Stimulated activated naive CD8-positive, alpha-beta T cell treated with anti-CD3 and anti-CD28 coated beads, Interleukin-15, amount 100 ng/mL, for 72 hours (primary cell): ENCODE measurements at regions not wholly inside any gene's neighbourhood (a gene's known extent, or its start where the extent isn't known, plus 50 kb on each side); places are given as distances from the start of the nearest gene placed in this dataset.
A peak's percentile ranks its signal among the peaks of the same experiment; 100 is the strongest.

Source experiments
- ATAC-seq: fragments of 150-1000 bp; cut with Tn5 transposase; 2 replicates; pipeline ENCODE4 v1.10.0; 2021; ENCODE audit warnings: mild to moderate bottlenecking, moderate library complexity
- DNase-seq, 2 donors: peaks; one replicate each; pipeline ENCODE4 v3.0.0; 2021 to 2022
- H3K27ac Mint-ChIP-seq, 2 donors: one replicate each; pipeline ENCODE4 v1.8.0; 2022; ENCODE audit warnings: mild to moderate bottlenecking in 2 of 2, mixed read lengths in 2 of 2, moderate library complexity in 2 of 2
- H3K27me3 Mint-ChIP-seq: one replicate; pipeline ENCODE4 v1.8.0; 2022; ENCODE audit warnings: mixed read lengths
- H3K4me1 Mint-ChIP-seq: one replicate; pipeline ENCODE4 v1.8.0; 2022; ENCODE audit warnings: mild to moderate bottlenecking, mixed read lengths
- H3K4me3 Mint-ChIP-seq, 2 donors: one replicate each; pipeline ENCODE4 v1.8.0; 2022; ENCODE audit warnings: mild to moderate bottlenecking in 2 of 2, mixed read lengths in 2 of 2, moderate library complexity in 1 of 2
- H3K9me3 Mint-ChIP-seq, 2 donors: one replicate each; pipeline ENCODE4 v1.8.0; 2022; ENCODE audit warnings: mixed read lengths in 2 of 2

DNA sequence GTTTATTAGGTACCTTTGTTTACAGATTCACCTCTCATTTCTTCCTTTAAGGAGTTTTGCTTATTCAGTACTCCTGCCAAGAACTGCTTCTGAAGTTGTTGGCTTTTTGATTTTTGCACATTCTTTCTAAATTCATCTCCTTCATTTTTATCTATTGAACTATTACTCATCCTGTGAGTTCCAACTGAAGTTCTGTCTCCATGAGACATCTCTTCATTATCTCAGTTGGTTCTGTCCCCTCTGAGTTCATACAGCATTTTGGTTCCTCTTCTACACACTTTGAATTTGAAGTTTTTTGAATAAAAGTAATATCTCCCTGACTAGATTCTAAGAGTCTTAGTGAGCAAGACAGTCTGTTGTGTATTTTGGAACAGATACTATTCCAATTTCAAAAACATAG, 299.7 kb downstream of the OTOL1 start:
- no peak for DNase-seq
- no peaks in the 10 kb centered on the region for H3K4me1 Mint-ChIP-seq
- peaks cover 6 to 17% of the 10 kb centered on the region in 2 donors for H3K9me3 Mint-ChIP-seq
- H3K4me3 Mint-ChIP-seq, result no peak overlapping the region
- ATAC-seq, result no peak
- H3K27ac Mint-ChIP-seq, result no peak overlapping the region
- no peaks in the 10 kb centered on the region for H3K27me3 Mint-ChIP-seq

DNA sequence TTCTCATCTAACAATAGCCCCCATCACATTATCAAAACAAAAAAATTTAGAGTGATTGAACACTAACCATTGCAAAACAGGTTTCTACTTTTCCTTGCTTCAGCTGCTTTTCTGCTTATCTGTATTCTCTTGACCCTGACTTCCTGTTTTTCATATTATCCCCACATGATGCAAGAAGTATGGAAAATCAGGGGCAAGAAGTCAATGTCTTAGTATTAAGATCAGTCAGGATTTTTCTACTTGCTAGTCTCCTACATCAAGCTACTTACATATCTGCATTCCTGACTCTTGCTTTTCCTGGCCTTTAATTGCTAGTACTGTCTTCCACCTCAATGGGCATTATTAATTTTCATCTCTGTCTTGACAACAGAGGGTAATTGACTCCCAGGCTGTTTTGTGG, 300.2 kb downstream of the OTOL1 start:
- no peak for ATAC-seq
- no peak overlapping the region for H3K27ac Mint-ChIP-seq
- no peak for DNase-seq
- no peak overlapping the region for H3K4me3 Mint-ChIP-seq
- H3K9me3 Mint-ChIP-seq, result peaks cover 11 to 21% of the 10 kb centered on the region in 2 donors
- H3K4me1 Mint-ChIP-seq, result no peaks in the 10 kb centered on the region
- no peaks in the 10 kb centered on the region for H3K27me3 Mint-ChIP-seq

GRCh38 chr3:161798016-161798415, 301.4 kb downstream of the OTOL1 start:
- Mint-ChIP-seq H3K4me1 (no peaks in the 10 kb centered on the region), H3K27ac (no peak overlapping the region), H3K4me3 (no peak overlapping the region), H3K27me3 (no peaks in the 10 kb centered on the region), H3K9me3 (peaks cover 12 to 27% of the 10 kb centered on the region in 2 donors)
- ATAC-seq, result no peak
- DNase-seq, result no peak

DNA sequence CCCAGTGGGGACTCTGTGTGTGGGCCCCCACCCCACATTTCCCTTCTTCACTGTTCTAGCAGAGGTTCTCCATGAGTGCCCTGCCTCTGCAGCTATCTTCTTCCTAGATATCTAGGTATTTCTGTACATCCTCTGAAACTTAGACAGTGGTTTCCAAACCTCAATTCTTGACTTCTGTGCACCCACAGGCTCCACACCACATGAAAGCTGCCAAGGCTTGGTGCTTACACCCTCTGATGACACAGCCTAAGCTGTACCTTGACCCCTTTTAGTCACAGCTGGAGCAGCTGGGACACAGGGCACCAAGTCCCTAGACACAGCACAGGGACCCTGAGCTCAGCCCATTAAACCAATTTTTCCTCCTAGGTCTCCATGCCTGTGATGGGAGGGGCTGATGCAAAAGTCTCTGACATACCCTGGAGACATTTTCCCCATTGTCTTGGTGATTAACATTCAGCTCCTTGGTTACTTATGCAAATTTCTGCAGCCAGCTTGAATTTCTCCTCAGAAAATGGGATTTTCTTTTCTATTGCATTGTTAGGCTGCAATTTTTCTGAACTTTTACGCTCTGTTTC, 304.5 kb downstream of the OTOL1 start:
- Mint-ChIP-seq H3K9me3 (peaks cover 12 to 30% of the 10 kb centered on the region in 2 donors), H3K27me3 (no peaks in the 10 kb centered on the region), H3K27ac (peak overlapping the region in 1 of 2 donors; percentile 37), H3K4me1 (no peaks in the 10 kb centered on the region), H3K4me3 (no peak overlapping the region)
- DNase-seq (no peak), ATAC-seq (peak; percentile 31)

GRCh38 chr3:161818106-161818505, 321.5 kb downstream of the OTOL1 start:
- Mint-ChIP-seq H3K27me3 (no peaks in the 10 kb centered on the region), H3K4me3 (no peak overlapping the region), H3K4me1 (no peaks in the 10 kb centered on the region), H3K9me3 (peaks cover 0 to 7% of the 10 kb centered on the region in 2 donors), H3K27ac (no peak overlapping the region)
- ATAC-seq (no peak), DNase-seq (no peak)

DNA sequence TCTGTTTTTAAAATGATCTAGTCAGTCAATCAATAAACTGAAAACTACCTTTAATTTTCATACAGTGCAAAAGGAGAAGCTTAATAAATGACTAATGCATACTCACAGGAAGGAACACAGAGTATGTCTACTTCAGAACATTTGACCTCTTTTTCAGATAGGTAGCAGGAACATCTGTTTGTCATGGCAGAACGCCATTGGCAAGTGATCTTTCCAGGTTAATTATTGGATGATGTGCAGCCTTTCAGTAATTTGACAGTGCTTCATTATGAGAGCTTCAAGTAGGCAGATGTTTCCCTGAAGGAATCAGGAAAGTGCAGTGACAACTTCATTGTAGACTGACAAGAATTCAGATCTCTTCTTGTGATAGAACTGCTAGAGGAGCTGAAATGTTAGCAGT, 325.0 kb downstream of the OTOL1 start:
- Mint-ChIP-seq H3K27me3 (no peaks in the 10 kb centered on the region), H3K9me3 (peaks cover 2 to 7% of the 10 kb centered on the region in 2 donors), H3K27ac (no peak overlapping the region), H3K4me1 (no peaks in the 10 kb centered on the region), H3K4me3 (no peak overlapping the region)
- DNase-seq (no peak), ATAC-seq (no peak)

DNA sequence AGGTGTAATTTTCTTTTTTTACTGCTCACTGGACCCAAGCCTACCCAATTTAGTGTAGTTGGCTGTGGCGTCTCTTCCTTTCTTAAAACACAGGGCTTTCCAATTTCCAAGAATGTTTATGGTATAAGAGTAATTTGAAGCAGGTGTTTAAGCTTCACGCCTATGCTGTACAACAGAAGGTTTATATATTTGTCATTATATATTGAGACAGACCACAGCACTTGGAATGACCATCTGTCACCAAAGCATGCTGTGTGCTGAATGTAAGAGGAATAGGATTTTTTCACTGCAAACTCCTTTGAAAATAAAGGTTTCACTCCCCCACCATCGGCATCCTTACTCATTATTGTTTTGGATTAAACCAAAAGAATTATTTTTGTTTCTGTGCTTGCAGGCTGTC, 325.7 kb downstream of the OTOL1 start:
- Mint-ChIP-seq H3K27me3 (no peaks in the 10 kb centered on the region), H3K9me3 (peaks cover 5 to 7% of the 10 kb centered on the region in 2 donors), H3K4me3 (no peak overlapping the region), H3K4me1 (no peaks in the 10 kb centered on the region), H3K27ac (no peak overlapping the region)
- DNase-seq (no peak), ATAC-seq (no peak)

DNA sequence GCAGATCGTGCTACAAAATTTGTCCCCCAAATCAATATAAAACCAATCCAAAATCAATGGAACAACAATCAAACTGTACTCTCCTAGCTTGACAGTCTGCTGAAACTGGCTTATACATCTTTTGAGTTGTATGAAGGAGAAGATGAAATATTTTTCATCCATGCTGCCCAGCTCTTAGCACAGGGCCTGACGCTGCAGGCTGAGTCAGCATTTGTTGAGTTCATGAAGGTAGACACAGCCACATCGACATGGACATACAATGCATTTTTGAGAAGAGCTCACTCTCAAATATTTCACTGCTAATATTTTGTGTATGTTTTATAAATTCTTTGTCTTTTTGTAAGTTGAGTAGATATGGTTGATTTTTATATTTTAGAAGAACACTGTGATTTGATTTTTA, 327.3 kb downstream of the OTOL1 start:
- ATAC-seq (no peak), DNase-seq (no peak)
- Mint-ChIP-seq H3K4me3 (no peak overlapping the region), H3K27me3 (no peaks in the 10 kb centered on the region), H3K27ac (no peak overlapping the region), H3K4me1 (no peaks in the 10 kb centered on the region), H3K9me3 (peaks cover 5 to 7% of the 10 kb centered on the region in 2 donors)

DNA sequence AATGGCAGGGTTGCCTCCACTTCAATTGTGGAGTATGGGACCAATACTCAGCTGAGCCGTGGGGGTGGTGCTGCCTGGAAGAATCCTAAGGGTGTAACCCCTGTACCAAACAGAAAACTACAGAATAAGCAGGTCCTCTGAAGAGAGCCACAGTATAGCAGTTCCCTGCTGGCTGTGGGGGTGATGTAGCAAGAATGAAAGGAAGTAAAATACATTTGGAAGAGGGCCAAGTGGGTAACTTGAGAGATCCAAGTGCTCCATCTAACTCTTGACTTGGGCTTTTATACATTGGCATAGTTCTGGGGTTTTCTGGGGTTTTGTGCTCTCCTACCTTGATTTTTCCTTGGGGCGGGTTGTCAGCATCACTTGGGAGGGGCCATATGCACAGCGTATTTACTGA, 341.4 kb downstream of the OTOL1 start:
- DNase-seq, result no peak

DNA sequence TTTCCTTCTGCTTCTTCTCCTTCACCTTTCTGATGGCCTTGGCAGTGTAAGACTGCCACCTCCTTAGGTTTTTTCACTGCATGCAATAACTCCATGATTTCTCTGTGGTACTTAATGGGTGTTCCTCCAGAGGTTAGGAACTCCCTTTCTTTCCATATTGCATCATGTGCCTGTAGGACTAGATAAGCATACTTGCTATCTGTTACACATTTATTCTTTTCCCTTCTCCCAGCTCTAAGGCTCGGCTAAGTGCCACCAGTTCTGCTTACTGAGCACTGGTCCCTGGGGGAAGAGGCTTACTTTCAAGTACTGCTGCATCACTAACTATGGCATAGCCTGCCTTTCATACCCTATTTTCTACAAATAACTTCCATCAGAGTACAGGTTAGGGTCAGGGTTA, 351.8 kb downstream of the OTOL1 start:
- Mint-ChIP-seq H3K4me3 (no peak overlapping the region), H3K9me3 (no peaks in the 10 kb centered on the region), H3K4me1 (no peaks in the 10 kb centered on the region), H3K27ac (no peak overlapping the region), H3K27me3 (no peaks in the 10 kb centered on the region)
- no peak for ATAC-seq
- no peak for DNase-seq

More for the DNA sequence above, 341.4 kb downstream of the OTOL1 start:
- Mint-ChIP-seq H3K27me3 (no peaks in the 10 kb centered on the region), H3K4me3 (no peak overlapping the region), H3K4me1 (no peaks in the 10 kb centered on the region), H3K9me3 (no peaks in the 10 kb centered on the region), H3K27ac (no peak overlapping the region)
- no peak for ATAC-seq

GRCh38 chr3:161851941-161852566, 355.4 kb downstream of the OTOL1 start:
- H3K4me1 Mint-ChIP-seq, result no peaks in the 10 kb centered on the region
- no peak overlapping the region for H3K4me3 Mint-ChIP-seq
- no peak overlapping the region for H3K27ac Mint-ChIP-seq
- no peaks in the 10 kb centered on the region for H3K27me3 Mint-ChIP-seq
- DNase-seq (peak; percentile 28 to 32), ATAC-seq (no peak)
- H3K9me3 Mint-ChIP-seq, result no peaks in the 10 kb centered on the region

DNA sequence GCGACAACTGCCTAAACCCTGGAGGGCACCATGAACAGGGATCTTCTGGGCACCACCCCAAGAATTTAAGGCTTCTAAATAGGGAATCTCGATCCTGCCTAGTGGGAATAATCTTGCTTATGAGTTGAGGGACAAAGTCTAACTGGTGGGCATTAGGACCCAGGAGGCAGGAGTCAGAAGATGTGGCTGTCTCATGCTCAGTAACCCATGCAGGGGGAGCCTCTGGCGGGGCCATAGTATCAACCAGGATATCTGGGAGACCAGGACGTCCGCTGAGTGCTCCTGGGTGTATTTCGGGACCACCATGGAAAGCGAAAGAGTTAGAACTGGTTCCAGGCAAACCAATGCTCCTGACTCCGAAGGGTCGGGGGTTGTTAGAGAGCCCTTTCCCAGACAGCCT, 356.1 kb downstream of the OTOL1 start:
- H3K27ac Mint-ChIP-seq, result no peak overlapping the region
- H3K4me1 Mint-ChIP-seq, result no peaks in the 10 kb centered on the region
- DNase-seq, result no peak
- ATAC-seq, result no peak
- no peaks in the 10 kb centered on the region for H3K9me3 Mint-ChIP-seq
- H3K4me3 Mint-ChIP-seq, result no peak overlapping the region
- no peaks in the 10 kb centered on the region for H3K27me3 Mint-ChIP-seq

- no peak overlapping the region for H3K4me3 Mint-ChIP-seq
- H3K27ac Mint-ChIP-seq, result no peak overlapping the region
- DNase-seq (no peak), ATAC-seq (peak; percentile 20)
- H3K4me1 Mint-ChIP-seq, result no peaks in the 10 kb centered on the region
- no peaks in the 10 kb centered on the region for H3K9me3 Mint-ChIP-seq
- H3K27me3 Mint-ChIP-seq, result no peaks in the 10 kb centered on the region
Observed at GRCh38 chr3:161854232-161854771, 357.7 kb downstream of the OTOL1 start.

DNA sequence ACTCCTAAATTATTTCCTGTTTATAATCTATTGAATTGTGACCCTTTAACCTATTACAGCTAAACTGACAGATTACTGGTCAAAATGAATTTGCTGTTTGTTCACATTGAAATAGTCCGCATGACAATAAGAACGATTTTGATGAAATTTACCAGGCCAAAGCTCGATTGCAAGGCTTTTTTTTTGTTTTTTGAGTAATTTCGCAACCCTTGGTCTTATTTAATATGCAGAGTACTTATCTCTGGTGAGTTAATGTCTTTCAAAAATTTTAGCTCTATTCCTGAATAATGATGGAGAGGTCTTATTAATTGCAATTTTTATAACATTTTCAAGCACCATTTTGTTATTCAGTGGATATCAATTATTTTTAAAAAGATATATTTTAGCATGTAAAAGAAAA, 362.4 kb downstream of the OTOL1 start:
- DNase-seq (no peak), ATAC-seq (no peak)
- H3K9me3 Mint-ChIP-seq, result no peaks in the 10 kb centered on the region
- H3K27ac Mint-ChIP-seq, result no peak overlapping the region
- H3K4me3 Mint-ChIP-seq, result no peak overlapping the region
- no peaks in the 10 kb centered on the region for H3K4me1 Mint-ChIP-seq
- H3K27me3 Mint-ChIP-seq, result no peaks in the 10 kb centered on the region

DNA sequence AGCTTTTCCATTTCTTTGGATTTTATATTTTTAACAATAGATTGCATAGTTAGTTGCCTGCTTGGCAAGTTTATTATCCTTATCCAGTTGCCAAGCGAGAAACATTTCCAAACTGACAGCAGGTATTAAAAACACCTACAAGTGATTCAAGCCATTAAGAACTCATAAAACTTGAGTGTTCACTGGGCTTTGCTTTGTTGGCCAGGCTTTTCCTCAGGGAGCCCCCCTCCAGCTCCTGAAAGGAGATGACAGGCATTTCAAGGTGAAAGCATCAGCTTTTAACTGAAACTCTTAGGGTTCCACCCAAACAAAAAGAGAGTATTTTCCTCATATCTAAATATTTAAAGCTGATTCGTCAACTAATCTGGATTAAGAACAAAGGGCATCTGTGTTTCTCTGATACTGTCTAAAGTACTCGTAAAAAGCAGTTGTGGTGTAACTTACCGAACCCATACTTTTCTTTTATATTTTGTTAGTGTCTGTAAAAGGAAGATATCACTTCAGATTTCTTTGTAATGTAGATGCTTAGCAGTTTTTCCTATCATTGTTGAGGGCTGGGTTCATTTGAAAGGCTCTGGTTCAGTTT, 363.4 kb downstream of the OTOL1 start:
- Mint-ChIP-seq H3K4me1 (no peaks in the 10 kb centered on the region), H3K27ac (no peak overlapping the region), H3K4me3 (no peak overlapping the region), H3K27me3 (no peaks in the 10 kb centered on the region), H3K9me3 (no peaks in the 10 kb centered on the region)
- no peak for DNase-seq
- ATAC-seq, result no peak

DNA sequence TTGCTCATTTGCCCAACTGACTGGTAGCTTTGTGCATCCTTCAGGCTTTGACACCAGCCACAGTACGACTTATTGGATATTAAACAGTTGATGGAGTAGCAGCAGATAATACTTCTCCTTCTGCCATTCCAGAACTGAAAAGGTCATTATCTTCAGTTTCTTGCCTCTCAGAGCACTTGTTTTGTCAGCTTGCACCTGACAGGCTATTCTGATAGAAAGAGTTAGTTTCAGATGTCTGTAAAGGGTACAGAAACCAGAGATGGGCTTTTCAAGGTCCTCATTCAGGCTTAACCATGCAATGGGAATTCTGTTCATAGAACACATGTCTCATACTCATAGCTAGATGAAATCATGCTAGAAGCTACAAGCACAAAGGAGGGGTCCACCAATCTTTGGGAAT, 367.2 kb downstream of the OTOL1 start:
- no peak overlapping the region for H3K27ac Mint-ChIP-seq
- no peaks in the 10 kb centered on the region for H3K9me3 Mint-ChIP-seq
- no peaks in the 10 kb centered on the region for H3K4me1 Mint-ChIP-seq
- H3K27me3 Mint-ChIP-seq, result no peaks in the 10 kb centered on the region
- ATAC-seq (no peak), DNase-seq (no peak)
- no peak overlapping the region for H3K4me3 Mint-ChIP-seq
